Spleen (tissue), 11 donors: ENCODE measurements at regions not wholly inside any gene's neighbourhood (a gene's known extent, or its start where the extent isn't known, plus 50 kb on each side); places are given as distances from the start of the nearest gene placed in this dataset.

Experiments used
- DNase-seq: peaks from one replicate; pipeline ENCODE4 v3.0.0-alpha.2; 2020
- H3K27ac ChIP-seq, 8 donors: fragments of 200-600 bp; sonication (generic) in 7 of 8; 1 replicate in 4 of 8; 2 replicates in 4 of 8; pipeline versions ENCODE4 v1.5.0 to v1.8.0; 2016 to 2021; ENCODE audit warnings: inconsistent platforms in 4 of 8, mild to moderate bottlenecking in 4 of 8, moderate library complexity in 1 of 8
- H3K27me3 ChIP-seq, 7 donors: fragments of 200-600 bp; sonication (generic) in 6 of 7; replicated peaks in 1 of 7; 1 replicate in 4 of 7; 2 replicates in 3 of 7; pipeline versions ENCODE4 v1.5.0 to v1.8.0; 2016 to 2021; ENCODE audit warnings: inconsistent platforms in 3 of 7, mild to moderate bottlenecking in 1 of 7
- H3K36me3 ChIP-seq, 6 donors: fragments of 200-600 bp; sonication (generic) in 5 of 6; 1 replicate in 4 of 6; 2 replicates in 2 of 6; pipeline versions ENCODE4 v1.5.0 to v1.8.0; 2016 to 2021; ENCODE audit warnings: inconsistent platforms in 2 of 6
- H3K4me1 ChIP-seq, 6 donors: fragments of 200-600 bp; sonication (generic) in 5 of 6; 1 replicate in 3 of 6; 2 replicates in 3 of 6; pipeline versions ENCODE4 v1.5.0 to v1.8.0; 2016 to 2021; ENCODE audit warnings: inconsistent platforms in 3 of 6
- H3K4me3 ChIP-seq, 8 donors: fragments of 200-600 bp; sonication (generic) in 7 of 8; 1 replicate in 4 of 8; 2 replicates in 4 of 8; pipeline versions ENCODE4 v1.5.0 to v1.8.0; 2016 to 2021; ENCODE audit warnings: inconsistent platforms in 4 of 8, mild to moderate bottlenecking in 4 of 8, moderate library complexity in 2 of 8
- H3K9me3 ChIP-seq, 8 donors: fragments of 200-600 bp; sonication (generic) in 7 of 8; 1 replicate in 4 of 8; 2 replicates in 4 of 8; pipeline versions ENCODE4 v1.5.0 to v1.8.0; 2016 to 2021; ENCODE audit warnings: inconsistent platforms in 4 of 8
- CTCF ChIP-seq, 11 experiments: fragments of 200-600 bp in 7 of 11; fragments of 450-650 bp in 4 of 11; sonication (generic) in 4 of 11; IDR thresholded peaks in 8 of 11; conservative IDR thresholded peaks in 3 of 11; 1 replicate in 7 of 11; 2 replicates in 4 of 11; pipeline versions ENCODE4 v1.4.0 to v1.8.0; 2016 to 2021; ENCODE audit warnings: antibody characterized with exemption in 11 of 11, inconsistent platforms in 4 of 11, mild to moderate bottlenecking in 1 of 11
- POLR2A ChIP-seq, 3 donors: fragments of 450-650 bp; IDR thresholded peaks; one replicate each; pipeline ENCODE4 v1.5.1; 2017; ENCODE audit warnings: antibody characterized with exemption in 3 of 3, mild to moderate bottlenecking in 1 of 3
- POLR2AphosphoS5 ChIP-seq, 3 donors: sonication (generic); formaldehyde crosslinking; IDR thresholded peaks; one replicate each; pipeline ENCODE4 v1.5.1; 2017; ENCODE audit warnings: antibody characterized with exemption in 3 of 3
- WGBS, 5 donors: extraction: QIAGEN DNeasy Blood & Tissue Kit in 3 of 5; methylation state at CpG; one replicate each; pipeline versions ENCODE4 v1.1.5 to v1.1.7; 2013 to 2018; 5-methylcytosine and 5-hydroxymethylcytosine counted together
- intact Hi-C: fragments of 100-400 bp; cut with DNase I; formaldehyde crosslinking; loops from one replicate; pipeline ENCODE4 v1.15.0; 2023; ENCODE audit warnings: low total_unique reads
- donor health status: healthy with polysubstance abuse.
- donor health status: DM: no; HTN: no; CAD: no; lungs with moderate emphysema.
- donor health status: DM: no; HTN: no; CAD: no.
- donor health status: Bipolar disorder and iron deficiency.
- donor health status: healthy.
- donor health status: DM: no; HTN: no; CAD: no.
- donor health status: DM: yes; HTN: yes; CAD: no.

GRCh38 chr14:97813556-97813955 is 1016.4 kb downstream of the VRK1 start:
- Histone ChIP-seq H3K9me3 (peaks cover 0 to 9% (median 0%) of the 10 kb centered on the region in 8 donors), H3K4me1 (no peaks in the 10 kb centered on the region), H3K27me3 (no peaks in the 10 kb centered on the region), H3K4me3 (no peak overlapping the region), H3K36me3 (no peaks in the 10 kb centered on the region), H3K27ac (no peak overlapping the region)
- no peak for DNase-seq
- intact Hi-C loops, result no loop called here
- TF ChIP-seq CTCF (IDR thresholded peaks at IDR 0.05 in 8 of 11, conservative IDR thresholded peaks at IDR 0.05 in 3 of 11) (no peak), POLR2A (IDR thresholded peaks at IDR 0.05) (no peak), POLR2AphosphoS5 (IDR thresholded peaks at IDR 0.05) (no peak)
- 90 to 96% (median 93%) methylated on average over 5 of the region's 5 CpGs for WGBS, 5 donors

- Histone ChIP-seq H3K27me3 (no peaks in the 10 kb centered on the region), H3K4me3 (no peak overlapping the region), H3K9me3 (peaks cover 0 to 25% (median 2%) of the 10 kb centered on the region in 8 donors), H3K27ac (no peak overlapping the region), H3K36me3 (no peaks in the 10 kb centered on the region), H3K4me1 (no peaks in the 10 kb centered on the region)
- TF ChIP-seq POLR2AphosphoS5 (IDR thresholded peaks at IDR 0.05) (no peak), POLR2A (IDR thresholded peaks at IDR 0.05) (no peak), CTCF (IDR thresholded peaks at IDR 0.05 in 8 of 11, conservative IDR thresholded peaks at IDR 0.05 in 3 of 11) (no peak)
- intact Hi-C loops, result no loop called here
- WGBS, 5 donors, result 59 to 100% (median 69%) methylated on average over 1 to 2 of the region's 2 CpGs
- no peak for DNase-seq
These were observed 1023.6 kb downstream of the VRK1 start for GRCh38 chr14:97820781-97821180.

GRCh38 chr14:97824218-97824617 is 1027.0 kb downstream of the VRK1 start:
- no peak for DNase-seq
- Histone ChIP-seq H3K4me3 (no peak overlapping the region), H3K27me3 (no peaks in the 10 kb centered on the region), H3K27ac (no peak overlapping the region), H3K36me3 (no peaks in the 10 kb centered on the region), H3K4me1 (no peaks in the 10 kb centered on the region), H3K9me3 (peaks cover 0 to 14% (median 2%) of the 10 kb centered on the region in 8 donors)
- TF ChIP-seq POLR2A (IDR thresholded peaks at IDR 0.05), result no peak
- TF ChIP-seq CTCF (IDR thresholded peaks at IDR 0.05 in 8 of 11, conservative IDR thresholded peaks at IDR 0.05 in 3 of 11), result no peak
- TF ChIP-seq POLR2AphosphoS5 (IDR thresholded peaks at IDR 0.05), result no peak
- intact Hi-C loops, result no loop called here
- 0 to 47% (median 3%) methylated on average over 1 of the region's 1 CpG for WGBS, 5 donors

GRCh38 chr14:97827746-97828145 is 1030.6 kb downstream of the VRK1 start:
- Histone ChIP-seq H3K27ac (no peak overlapping the region), H3K4me3 (no peak overlapping the region), H3K4me1 (no peaks in the 10 kb centered on the region), H3K27me3 (peaks cover 0 to 3% (median 0%) of the 10 kb centered on the region in 7 donors), H3K9me3 (peaks cover 0 to 12% (median 2%) of the 10 kb centered on the region in 8 donors), H3K36me3 (no peaks in the 10 kb centered on the region)
- intact Hi-C loops, result no loop called here
- TF ChIP-seq CTCF (IDR thresholded peaks at IDR 0.05 in 8 of 11, conservative IDR thresholded peaks at IDR 0.05 in 3 of 11), result no peak
- no peak for TF ChIP-seq POLR2A (IDR thresholded peaks at IDR 0.05)
- TF ChIP-seq POLR2AphosphoS5 (IDR thresholded peaks at IDR 0.05), result no peak
- DNase-seq, result no peak
- WGBS, 5 donors, result 74 to 87% (median 81%) methylated on average over 3 of the region's 3 CpGs
